GM12878 (cell line): ENCODE measurements at regions not wholly inside any gene's neighbourhood (a gene's known extent, or its start where the extent isn't known, plus 50 kb on each side); places are given as distances from the start of the nearest gene placed in this dataset.

Experiments used
- ATAC-seq: fragments of 200-7000 bp; cut with Tn5 transposase; 3 replicates; pipeline ENCODE4 v1.9.1; 2020; ENCODE audit warnings: mild to moderate bottlenecking, moderate library complexity
- BruUV-seq: library from RNA; stranded (reverse); fragments of 400-500 nt; replicated peaks from 2 replicates; lab custom pipeline; 2021; lab: Mats Ljungman, UMichigan
- CTCF ChIA-PET: fragments of 300-600 bp; sonication (Branson Sonifier 250); formaldehyde crosslinking; extraction: SDS; loops from one replicate; lab custom pipeline; 2021; ENCODE audit warnings: inconsistent platforms; lab: Yijun Ruan, JAX
- POLR2A ChIA-PET: fragments of 350-600 bp; formaldehyde crosslinking; extraction: SDS; loops from one replicate; lab custom pipeline; 2021; ENCODE audit warnings: inconsistent platforms; lab: Charles Lee
- RAD21 ChIA-PET: fragments of 300-600 bp; sonication (Branson Sonifier 250); formaldehyde crosslinking; loops from one replicate; lab custom pipeline; 2023; ENCODE audit warnings: antibody characterized with exemption; ENCODE audit not compliant: unreplicated experiment; lab: Charles Lee
- SMC1A ChIA-PET: fragments of 300-600 bp; sonication (Branson Sonifier 250); formaldehyde crosslinking; loops from one replicate; lab custom pipeline; 2023; ENCODE audit not compliant: unreplicated experiment, uncharacterized antibody; lab: Charles Lee
- DNase-seq: peaks from one replicate; pipeline ENCODE4 v3.0.0-alpha.2; 2011; ENCODE audit warnings: low read depth, low spot score
- FAIRE-seq: peaks from 3 replicates; lab custom pipeline; 2011; peaks lifted over from hg19 to GRCh38; lab: Jason Lieb, UNC
- H2AFZ ChIP-seq: 2 replicates; pipeline ENCODE4 v1.6.0; 2011; ENCODE audit warnings: low read depth, low read length, control low read depth; ENCODE audit not compliant: control insufficient read depth
- H3K27ac ChIP-seq: 2 replicates; pipeline ENCODE4 v1.5.1; 2011; ENCODE audit warnings: control low read depth; ENCODE audit not compliant: control insufficient read depth, insufficient read depth
- H3K27me3 ChIP-seq, 2 experiments: replicated peaks in 1 of 2; 2 replicates each; pipeline versions ENCODE4 v1.6.0 to v1.6.1; 2011; ENCODE audit warnings: low read length in 1 of 2; ENCODE audit not compliant: control insufficient read depth in 2 of 2, insufficient read depth in 2 of 2
- H3K36me3 ChIP-seq, 2 experiments: 2 replicates each; pipeline ENCODE4 v1.5.1; 2011; ENCODE audit warnings: low read length in 1 of 2; ENCODE audit not compliant: control insufficient read depth in 2 of 2, insufficient read depth in 2 of 2
- H3K4me1 ChIP-seq: 2 replicates; pipeline ENCODE4 v1.6.1; 2011; ENCODE audit warnings: mild to moderate bottlenecking, low read length, moderate library complexity, mixed read lengths; ENCODE audit not compliant: control insufficient read depth, insufficient read depth
- H3K4me2 ChIP-seq: 2 replicates; pipeline ENCODE4 v1.6.0; 2011; ENCODE audit warnings: control low read depth; ENCODE audit not compliant: control insufficient read depth, insufficient read depth
- H3K4me3 ChIP-seq: fragments of 200-600 bp; sonication (generic); 2 replicates; pipeline ENCODE4 v1.5.1; 2016
- H3K79me2 ChIP-seq: 2 replicates; pipeline ENCODE4 v1.6.0; 2011; ENCODE audit warnings: low read length; ENCODE audit not compliant: control insufficient read depth, insufficient read depth
- H3K9ac ChIP-seq: 2 replicates; pipeline ENCODE4 v1.8.0; 2011; ENCODE audit warnings: low read length, control low read depth, mixed read lengths; ENCODE audit not compliant: control insufficient read depth, insufficient read depth
- H3K9me3 ChIP-seq: replicated peaks from 3 replicates; pipeline ENCODE4 v1.5.1; 2011; ENCODE audit warnings: mild to moderate bottlenecking, low read length; ENCODE audit not compliant: control insufficient read depth, insufficient read depth
- H4K20me1 ChIP-seq: 2 replicates; pipeline ENCODE4 v1.6.0; 2011; ENCODE audit not compliant: control insufficient read depth, insufficient read depth
- JUNB ChIP-seq: IDR thresholded peaks from 2 replicates; pipeline ENCODE4 v1.6.1; 2016; ENCODE audit warnings: antibody characterized with exemption, mild to moderate bottlenecking
- KLF5 ChIP-seq: fragments of 450-650 bp; IDR thresholded peaks from 2 replicates; pipeline ENCODE4 v1.6.1; 2014; ENCODE audit warnings: mild to moderate bottlenecking; ENCODE audit not compliant: partially characterized antibody
- NBN ChIP-seq: fragments of 450-650 bp; IDR thresholded peaks from 2 replicates; pipeline ENCODE4 v1.6.1; 2016
- NKRF ChIP-seq: fragments of 450-650 bp; conservative IDR thresholded peaks from 2 replicates; pipeline ENCODE4 v1.6.1; 2017; ENCODE audit warnings: mild to moderate bottlenecking, moderate library complexity
- RB1 ChIP-seq: fragments of 450-650 bp; formaldehyde crosslinking; IDR thresholded peaks from 2 replicates; pipeline ENCODE4 v1.6.1; 2017; ENCODE audit warnings: mild to moderate bottlenecking, borderline replicate concordance
- SPI1 ChIP-seq: IDR thresholded peaks from 2 replicates; pipeline ENCODE4 v1.6.1; 2011; ENCODE audit warnings: low read depth, mild to moderate bottlenecking, low read length, moderate library complexity, borderline replicate concordance; ENCODE audit not compliant: insufficient read depth
- ZNF592 ChIP-seq: fragments of 450-650 bp; IDR thresholded peaks from 2 replicates; pipeline ENCODE4 v1.6.1; 2017; ENCODE audit warnings: mild to moderate bottlenecking, moderate library complexity
- whole genome bisulfite sequencing: methylation state at CpG from one replicate; pipeline ENCODE4 v1.1.6; 2016; ENCODE audit warnings: low lambda C conversion rate; ENCODE audit not compliant: insufficient replicate concordance, insufficient coverage; ENCODE audit errors: missing lambda C conversion rate; 5-methylcytosine and 5-hydroxymethylcytosine counted together
- in situ Hi-C: fragments of 300-500 bp; cut with MboI; formaldehyde crosslinking; loops from 9 replicates; pipeline ENCODE4 v1.14.3; 2018; ENCODE audit warnings: mixed read lengths
- intact Hi-C: fragments of 100-400 bp; cut with micrococcal nuclease; formaldehyde crosslinking; loops from one replicate; pipeline ENCODE4 v1.14.2; 2022; ENCODE audit not compliant: unreplicated experiment

- FAIRE-seq (no peak), DNase-seq (no peak), ATAC-seq (no peak)
- H3K27ac ChIP-seq: no peak overlapping the region
- intact Hi-C loops (no loop called here), in situ Hi-C loops (no loop called here)
- 15% methylated on average over 6 of the region's 6 CpGs for WGBS
- H3K9me3 ChIP-seq: no peaks in the 10 kb centered on the region
- H4K20me1 ChIP-seq: no peaks in the 10 kb centered on the region
- H3K4me2 ChIP-seq: no peak overlapping the region
- POLR2A ChIA-PET: no interaction called here
- RAD21 ChIA-PET: no interaction called here
- no peaks in the 10 kb centered on the region for H3K4me1 ChIP-seq
- SMC1A ChIA-PET: no interaction called here
- CTCF ChIA-PET: no interaction called here
- H3K79me2 ChIP-seq: no peaks in the 10 kb centered on the region
- H3K36me3 ChIP-seq: no peaks in the 10 kb centered on the region
- peaks cover 0 to 1% of the 10 kb centered on the region in 2 experiments; a peak in 1 of 4 replicates for H3K27me3 ChIP-seq
- no peak overlapping the region for H2AFZ ChIP-seq
- TF ChIP-seq KLF5 (no peak), ZNF592 (no peak), JUNB (no peak), SPI1 (no peak), RB1 (no peak), NKRF (no peak), NBN (no peak)
- H3K9ac ChIP-seq: no peak overlapping the region
- BruUV-seq: no TSS peak
- no peak overlapping the region for H3K4me3 ChIP-seq
Measured at GRCh38 chr10:84683980-84684740, 355.8 kb downstream of the CCSER2 start.
